IPS DF 19.7 (cell line): ENCODE measurements at regions not wholly inside any gene's neighbourhood (a gene's known extent, or its start where the extent isn't known, plus 50 kb on each side); places are given as distances from the start of the nearest gene placed in this dataset.
A peak's percentile ranks its signal among the peaks of the same experiment; 100 is the strongest.

Source experiments
- DNase-seq: peaks from one replicate; pipeline ENCODE4 v3.0.0-alpha.2; 2013; ENCODE audit warnings: low read depth, low spot score

DNA sequence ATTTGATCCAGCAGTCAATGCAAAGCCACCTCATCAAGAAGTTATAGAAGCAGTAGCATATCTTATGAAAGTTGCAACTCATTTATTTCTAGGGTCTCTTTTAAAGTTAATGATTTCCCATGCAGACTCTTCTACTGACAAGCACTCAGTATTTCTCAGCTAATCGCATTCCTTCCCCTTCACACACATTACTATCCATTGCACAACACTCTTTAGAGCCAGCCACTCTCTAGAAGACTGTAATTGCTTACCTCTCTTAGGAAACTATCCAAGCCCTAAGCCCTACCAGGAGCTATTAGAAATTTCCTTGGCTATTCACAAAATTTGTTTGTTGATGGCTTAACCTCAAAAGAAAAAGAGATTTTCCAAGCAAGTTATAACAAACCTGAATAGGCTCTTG, 106.0 kb downstream of the ADAMTS1 start:
- DNase-seq, result no peak

DNA sequence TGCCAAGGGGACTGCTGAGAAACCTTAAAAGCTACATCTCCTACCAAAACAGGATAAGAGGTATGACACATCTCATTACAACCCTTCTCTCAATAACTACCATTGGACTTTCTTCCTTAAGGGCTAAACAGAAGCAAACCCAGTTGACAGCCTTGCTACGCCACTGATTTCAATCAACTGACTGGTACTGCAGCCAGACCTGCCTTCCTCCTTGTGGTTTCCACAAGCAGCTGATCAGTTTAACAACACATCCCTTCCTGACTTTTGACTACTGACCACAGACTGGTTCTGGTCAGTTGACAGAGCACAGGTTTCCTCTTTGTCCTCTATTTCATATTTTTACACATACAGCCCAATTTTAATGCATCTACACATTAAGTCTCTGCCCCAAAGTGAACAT, 108.8 kb downstream of the ADAMTS1 start:
- DNase-seq, result no peak

DNA sequence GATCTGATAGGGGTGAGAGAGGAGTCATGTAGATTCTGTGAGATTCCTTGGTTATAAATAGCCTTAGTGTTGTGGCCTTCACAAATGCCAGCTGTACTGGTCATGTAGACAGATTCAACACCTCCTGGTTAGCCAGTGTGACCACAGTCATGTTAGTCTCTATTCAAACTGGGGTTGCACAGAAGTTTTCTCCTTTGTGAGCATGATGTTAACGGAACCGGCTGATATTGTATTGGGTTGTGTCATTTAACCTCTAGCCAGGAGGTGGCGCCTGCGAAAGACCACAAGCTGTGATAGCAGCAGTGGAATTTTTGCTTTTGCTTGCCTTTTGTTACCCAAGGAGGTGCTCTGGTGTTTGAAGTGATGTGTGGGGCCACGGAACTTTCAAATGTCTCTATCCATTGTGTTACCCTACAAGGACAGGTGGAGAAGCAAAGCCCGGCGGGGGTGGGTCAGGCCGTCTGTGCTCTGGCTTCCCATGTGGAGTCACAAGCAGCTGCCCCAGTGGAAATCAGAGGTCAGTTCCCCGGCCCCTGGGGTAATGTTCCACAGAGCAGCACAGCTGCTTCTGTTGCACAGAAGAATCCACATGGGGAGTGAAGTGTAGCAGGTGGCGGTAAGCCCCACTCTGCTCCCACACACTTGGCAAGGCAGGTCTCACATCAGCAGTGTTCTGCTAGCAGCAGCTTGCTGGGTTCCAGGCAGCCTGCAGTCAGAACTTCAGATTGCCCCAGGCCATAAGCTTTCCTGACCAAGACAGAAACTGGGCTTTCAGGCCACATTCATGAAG, 112.6 kb downstream of the ADAMTS1 start:
- peak; percentile 56 for DNase-seq

DNA sequence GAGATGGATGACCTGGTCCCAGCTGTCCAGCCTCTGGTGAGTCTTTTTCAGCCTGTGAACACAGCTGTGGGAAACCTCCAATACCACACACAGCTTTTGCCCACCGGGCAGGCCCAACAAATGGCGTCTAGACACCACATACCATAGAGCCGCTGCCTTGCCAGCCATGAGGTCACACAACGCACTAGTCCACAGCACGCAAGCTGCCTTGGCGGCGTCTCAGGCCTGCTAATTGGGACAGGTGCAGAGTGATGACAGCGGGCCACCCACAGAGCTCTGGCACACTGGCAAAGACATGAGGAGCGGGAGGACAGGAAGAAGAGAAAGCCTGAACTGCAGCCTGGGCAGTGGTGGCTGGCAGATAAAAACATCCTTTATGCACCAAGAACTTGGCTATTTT, 125.5 kb downstream of the ADAMTS1 start:
- DNase-seq, result no peak

DNA sequence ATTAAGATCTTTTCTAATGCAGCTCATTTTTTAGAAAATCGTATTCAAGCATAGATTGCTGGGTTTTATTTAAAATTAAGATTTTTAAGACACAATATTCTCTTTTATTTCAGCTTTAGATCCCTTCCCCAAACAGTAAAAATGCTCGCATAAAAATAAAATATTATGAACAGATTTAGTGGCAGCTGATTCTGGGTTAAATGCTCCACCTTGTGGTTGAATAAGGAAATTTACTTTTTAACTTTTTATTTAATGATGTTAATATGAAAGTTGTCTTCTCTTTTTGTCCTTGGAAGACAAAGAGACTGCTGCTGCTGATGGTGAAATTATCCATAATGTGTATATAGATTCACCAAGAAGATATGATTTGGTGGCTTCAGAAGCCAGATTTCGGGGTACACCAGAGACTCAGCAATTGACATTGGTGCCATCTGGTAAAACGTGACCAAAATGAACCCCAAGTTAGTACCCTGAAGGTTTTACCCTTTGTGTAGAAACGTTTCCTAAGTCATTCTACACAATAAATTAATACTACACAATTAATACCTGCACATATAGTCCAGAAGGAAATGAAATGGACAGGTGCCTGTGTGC, 128.0 kb downstream of the ADAMTS1 start:
- DNase-seq, result no peak

DNA sequence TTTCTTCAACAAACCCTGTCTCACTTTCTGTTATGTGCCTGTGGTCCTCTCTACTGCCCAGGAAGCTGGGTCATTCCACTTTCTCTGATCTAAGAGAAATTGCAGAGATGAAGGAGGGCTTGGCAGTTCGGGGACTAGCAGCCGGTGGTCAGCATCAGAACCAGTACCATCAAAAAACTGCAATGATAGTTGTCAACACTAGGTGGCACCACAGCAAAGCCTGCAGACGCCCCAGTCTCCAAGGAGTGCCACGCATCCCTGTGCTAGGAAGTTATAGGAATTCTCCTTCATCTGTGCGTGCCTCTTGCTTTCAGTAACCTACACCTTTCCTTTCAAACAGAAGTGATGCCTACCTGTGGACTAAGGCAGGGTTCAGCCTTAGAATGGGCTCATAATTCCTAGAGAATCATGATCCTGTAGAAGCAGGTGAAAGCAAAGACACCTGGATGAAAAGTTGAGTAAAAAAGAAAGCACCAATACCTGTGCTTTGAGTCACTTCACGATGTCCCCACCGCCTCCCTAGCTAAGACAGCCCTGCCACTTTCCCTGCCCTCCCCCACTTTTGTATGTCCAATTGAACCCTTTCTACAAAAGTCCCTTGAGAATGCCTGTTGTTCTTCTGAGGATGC, 129.2 kb downstream of the ADAMTS1 start:
- peak; percentile 47 for DNase-seq

DNA sequence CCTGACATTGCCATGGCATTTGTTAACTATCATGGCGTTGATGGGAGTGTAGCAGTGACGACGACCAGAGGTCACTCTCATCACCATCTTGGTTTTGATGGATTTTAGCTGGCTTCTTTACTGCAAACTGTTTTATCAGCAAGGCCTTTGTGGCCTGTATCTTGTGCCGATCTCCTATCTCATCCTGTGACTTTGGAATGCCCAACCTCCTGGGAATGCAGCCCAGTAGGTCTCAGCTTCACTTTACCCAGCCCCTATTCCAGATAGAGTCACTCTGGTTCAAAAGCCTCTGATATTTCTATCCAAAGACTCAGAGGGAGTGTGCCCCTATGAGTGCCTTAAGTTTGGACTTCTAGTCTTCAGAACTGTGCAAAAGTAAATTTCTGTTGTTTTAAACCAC, 130.1 kb downstream of the ADAMTS1 start:
- DNase-seq, result no peak

DNA sequence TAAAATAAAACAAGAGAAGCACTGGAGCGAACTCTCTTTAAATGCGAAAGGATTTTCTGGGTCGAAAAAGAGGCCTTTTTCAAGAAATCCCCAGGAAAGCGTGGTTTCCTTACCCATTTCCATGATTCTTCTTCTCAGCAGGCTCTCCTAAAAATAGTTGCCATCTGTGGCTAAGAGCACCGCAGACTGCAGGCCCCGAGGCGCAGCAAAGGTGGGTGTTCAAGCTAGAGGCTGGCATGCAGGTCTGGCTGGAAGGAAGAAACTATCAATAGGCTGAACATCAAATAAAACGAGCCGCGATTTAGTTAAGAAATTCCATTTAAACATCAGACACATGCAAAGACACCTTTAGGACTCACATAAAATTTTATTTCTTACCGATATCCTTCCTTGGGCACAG, 135.1 kb downstream of the ADAMTS1 start:
- DNase-seq, result no peak

DNA sequence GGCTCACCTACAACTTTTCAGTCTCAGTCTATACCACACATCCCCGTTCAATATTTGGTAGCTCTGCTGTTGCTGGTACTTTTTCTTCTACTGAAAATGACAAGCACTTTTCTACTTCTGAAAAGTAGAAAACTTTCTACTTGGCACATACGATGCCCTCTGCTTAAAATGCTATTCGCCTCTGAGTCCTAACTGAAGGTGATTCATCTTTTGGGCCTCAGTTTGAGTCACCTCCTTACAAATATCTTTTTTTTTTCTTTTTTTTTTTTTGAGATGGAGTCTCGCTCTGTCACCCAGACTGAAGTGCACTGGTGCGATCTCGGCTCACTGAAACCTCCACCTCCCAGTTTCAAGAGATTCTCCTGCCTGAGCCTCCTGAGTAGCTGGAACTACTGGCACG, 136.0 kb upstream of the CYYR1 start:
- DNase-seq, result no peak

DNA sequence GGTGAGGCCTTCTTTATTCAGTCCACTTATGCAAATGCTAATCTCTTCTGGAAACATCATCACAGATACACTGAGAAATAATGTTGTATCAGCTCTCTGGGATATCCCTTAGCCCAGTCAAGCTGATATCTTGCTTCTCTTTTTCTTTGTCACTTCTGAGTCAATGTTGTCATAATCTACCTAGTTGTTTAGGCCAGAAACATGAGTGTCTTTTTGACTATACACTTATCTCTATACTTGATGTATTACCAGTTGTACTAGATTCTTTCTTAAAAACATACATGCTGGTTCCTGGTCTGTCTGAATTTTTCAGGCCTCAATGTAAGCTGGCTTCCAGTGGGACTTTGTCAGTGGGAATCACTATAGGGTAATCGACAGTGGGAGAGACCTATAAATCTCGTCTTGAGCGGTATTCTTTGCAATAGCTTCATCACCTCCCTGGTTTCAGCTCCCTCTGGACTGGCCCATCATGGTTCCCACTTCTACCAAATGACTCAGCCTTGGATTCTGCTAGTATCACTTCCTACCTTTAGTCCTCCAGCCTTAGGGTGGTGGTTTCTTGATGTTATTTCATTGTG, 135.2 kb upstream of the CYYR1 start:
- DNase-seq, result no peak

DNA sequence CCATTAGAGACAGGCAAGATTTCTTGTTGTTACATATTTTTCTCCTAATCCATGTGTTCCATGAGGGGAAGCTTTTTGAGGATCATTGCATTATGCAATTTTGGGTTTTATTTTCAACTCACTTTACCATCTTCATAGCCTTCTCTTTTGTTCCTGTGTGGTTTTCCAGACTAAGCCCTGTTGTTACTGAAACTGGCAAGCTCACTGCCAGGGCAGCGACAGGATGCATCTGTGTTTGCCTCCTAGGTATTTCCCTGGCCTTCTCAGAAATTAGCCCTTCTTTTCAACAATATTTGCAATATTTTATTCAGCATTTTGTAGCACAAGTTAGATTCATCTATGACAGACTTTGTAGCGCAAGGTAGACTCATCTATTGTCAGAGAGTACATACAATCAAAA, 134.2 kb upstream of the CYYR1 start:
- DNase-seq, result no peak

DNA sequence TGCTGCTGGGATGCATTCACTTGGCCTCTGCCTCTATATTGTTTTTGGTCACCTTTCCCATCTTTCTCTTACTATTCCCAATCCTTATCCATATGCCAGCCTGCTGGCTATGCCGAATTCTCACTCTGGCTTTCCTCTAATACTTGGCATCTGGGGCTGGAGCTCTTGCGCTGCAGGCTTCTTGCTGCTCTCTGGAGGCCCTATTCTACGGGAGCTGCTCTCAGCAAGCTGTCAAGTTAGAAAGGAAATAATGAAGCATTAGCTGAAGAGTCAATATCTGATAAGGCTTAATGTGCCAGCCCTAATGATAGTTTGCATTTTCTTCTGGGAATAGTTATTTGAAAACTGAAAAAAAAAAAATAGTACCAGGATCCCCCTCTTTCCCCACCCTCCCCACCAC, 125.3 kb upstream of the CYYR1 start:
- DNase-seq, result no peak

DNA sequence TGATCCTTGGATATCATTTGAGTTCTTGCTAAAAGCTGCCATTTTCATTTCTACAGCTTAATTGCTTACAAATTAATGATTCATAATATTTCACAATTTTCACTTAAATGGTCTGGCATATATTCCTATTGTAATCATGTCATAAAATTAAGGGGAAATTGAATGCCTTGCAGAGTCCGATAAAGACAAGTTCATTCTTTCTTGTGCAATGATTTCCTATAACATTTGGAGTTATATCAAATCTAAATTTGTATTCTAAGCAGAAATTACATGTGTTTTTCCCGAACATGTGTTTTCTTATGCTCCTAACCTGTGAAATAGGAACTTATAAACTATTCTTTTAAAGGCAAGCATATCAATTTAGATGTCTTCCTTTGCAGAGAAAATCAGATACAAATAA, 118.3 kb upstream of the CYYR1 start:
- DNase-seq, result no peak

DNA sequence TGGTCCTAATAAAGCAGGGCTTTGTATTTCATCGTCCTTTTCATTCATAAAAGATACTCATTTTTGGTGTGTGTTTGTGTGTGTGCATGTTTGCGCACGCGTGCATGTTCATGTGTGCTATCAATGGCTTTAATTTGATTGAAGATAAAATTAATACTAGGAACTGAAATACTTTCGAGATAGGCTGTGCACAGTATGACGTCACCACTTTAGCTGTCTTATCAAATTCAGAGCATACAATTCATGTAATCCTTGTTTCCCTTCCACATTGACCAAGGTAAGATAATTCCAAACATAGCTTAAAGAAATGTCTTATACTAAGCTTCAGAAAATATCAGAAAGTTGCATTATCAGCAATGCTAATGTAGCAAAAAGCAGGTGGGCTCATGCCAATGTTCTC, 113.6 kb upstream of the CYYR1 start:
- no peak for DNase-seq

DNA sequence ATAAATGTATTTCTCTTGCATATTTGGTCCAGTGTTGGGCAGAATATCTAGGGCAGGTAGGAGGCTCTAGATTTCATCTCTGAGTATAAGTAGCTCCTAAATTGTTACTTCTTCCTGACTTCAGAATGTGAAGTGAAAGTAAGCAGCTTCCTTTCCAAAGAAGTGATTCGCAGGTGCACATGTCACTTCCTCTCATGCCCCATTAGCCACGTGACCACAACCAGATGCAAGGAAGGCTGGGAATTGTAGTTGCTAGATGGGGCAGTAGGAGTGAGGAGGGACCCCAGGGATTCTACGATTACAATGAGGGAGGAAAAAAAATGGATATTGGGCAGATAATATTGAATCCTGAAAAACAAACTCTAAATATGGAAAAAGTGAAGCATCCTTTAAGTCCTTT, 113.2 kb upstream of the CYYR1 start:
- peak; percentile 38 for DNase-seq

DNA sequence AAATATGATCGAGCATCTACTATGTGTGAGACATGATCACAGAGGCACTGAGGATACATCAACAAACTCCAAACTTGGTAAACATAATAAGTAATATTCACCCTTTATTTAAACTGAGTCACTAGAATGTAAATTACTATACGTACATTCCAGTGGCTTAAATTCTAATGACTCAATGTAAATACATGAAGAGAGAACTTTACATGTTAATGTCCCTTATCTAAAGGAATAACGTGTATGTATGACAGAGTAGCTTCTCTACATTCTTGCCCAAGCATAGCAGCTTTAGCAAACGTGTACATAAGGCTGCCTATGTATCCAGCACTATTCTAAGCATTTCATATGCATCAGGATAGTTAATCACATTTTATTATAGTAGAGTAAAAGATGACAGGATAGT, 111.8 kb upstream of the CYYR1 start:
- DNase-seq, result no peak

DNA sequence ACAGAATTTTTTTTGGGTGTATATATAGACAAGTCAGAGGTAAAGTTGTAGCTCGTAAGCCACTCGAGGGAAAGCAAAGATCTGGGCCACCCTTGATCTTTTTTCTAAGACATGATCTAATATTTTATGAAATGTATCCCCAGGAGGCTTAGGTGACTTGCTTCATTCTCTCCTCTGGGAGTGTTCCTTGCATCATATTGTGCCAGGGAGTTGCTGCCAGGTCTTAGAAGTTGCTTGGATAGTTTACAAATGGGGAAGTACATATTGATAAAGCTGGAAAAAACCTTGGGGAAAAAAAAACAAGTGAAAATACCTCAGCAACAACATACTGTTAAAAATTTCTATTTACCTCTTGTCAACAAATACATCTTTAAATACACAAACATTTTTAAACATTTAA, 110.9 kb upstream of the CYYR1 start:
- no peak for DNase-seq

DNA sequence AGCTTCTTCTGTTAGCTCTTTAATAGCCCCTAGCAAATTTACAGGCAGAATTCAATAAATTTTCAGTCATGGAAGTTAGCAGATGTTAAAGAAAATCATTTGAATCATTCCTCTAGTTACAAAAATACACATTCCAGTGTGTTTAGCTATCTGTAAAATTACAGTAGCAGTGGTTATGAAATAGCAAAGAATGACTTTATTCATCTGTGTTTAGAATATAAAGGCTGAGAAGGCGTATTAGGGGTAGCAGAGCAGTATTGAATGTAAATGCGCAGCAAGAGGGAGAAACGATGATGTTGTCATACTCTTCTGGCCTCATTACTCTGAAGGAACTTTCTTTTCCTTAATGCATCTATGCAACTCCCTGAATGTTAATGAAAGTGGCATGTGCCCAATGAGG, 106.2 kb upstream of the CYYR1 start:
- no peak for DNase-seq

DNA sequence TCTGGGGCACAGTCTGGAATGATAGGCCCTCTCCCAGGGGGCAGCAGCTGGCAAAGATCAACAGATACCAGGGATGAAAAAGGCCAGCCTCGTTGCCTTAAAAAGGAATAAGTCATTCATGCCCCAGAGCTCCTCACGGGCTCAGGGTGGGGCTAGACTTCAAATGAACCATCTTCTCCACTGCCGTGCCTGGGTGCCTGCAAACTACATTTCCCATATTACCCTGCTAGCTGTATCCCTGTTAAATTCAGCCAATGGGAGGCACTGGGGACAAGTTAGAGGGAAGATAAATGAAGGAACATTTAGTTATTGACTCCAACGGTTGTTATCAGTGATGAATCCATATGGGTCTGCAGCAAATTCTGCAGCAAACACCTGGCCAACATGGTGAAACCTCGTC, 101.2 kb upstream of the CYYR1 start:
- DNase-seq, result no peak

DNA sequence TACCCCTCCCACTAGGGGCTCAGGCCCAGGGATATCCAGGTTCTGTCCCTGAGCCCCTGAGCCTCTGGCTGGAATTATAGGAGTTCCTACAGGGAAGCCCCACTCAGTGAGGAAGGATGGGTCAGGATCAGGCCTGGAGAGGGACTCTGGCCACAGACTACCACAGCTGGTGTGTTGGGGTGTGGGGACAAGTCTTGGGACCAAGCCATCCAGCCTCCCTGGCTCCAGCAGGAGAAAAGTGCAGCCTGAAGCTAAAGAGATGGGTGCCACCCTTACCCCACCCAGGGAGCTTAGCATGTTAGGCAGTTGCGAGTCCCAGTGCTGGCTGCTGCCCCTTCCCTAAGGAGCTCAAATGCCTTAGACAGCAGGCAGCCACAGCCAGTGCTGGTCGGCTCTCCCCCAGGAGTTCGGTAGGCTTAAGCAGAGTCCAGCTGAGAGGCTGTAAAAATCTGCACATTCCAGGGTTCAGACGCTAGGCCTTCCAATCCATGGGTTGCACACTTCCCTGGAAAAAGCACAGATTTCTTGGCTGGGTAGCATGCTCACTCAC, 96.2 kb upstream of the CYYR1 start:
- DNase-seq, result no peak

DNA sequence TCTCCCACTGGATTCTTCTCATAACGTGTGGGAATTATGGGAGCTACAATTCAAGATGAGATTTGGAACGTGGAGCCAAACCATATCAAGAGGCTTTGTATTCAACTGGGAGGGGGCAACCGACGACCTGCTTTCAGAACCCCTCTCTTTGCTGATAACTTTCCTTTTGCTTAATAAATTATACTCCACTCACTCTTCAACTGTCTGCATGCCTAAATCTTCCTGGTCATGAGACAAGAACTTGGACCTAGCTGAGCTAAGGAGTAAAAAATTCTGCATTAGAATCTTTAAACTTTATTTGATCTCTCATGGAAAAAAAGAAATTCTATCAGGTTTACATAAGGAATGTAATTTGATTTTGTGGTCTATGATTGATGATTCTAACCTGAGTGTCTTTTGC, 86.7 kb upstream of the CYYR1 start:
- no peak for DNase-seq

DNA sequence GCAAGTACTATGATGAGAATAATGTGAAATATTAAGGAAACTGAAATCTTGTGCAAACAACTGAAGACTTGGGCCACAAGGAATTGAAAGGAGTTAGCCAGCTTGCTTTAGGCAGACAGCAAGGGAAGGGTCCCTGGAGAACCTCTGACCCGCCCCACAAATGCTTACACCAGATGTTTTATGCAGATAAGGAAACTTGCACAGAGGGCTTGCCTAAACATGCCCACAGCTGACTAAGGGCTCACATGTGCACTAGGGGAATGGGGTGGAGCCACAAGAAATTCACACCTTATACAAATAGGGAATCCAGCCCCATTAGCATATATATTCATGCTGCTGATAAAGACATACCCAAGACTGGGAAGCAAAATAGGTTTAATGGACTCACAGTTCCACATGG, 86.1 kb upstream of the CYYR1 start:
- DNase-seq, result no peak

DNA sequence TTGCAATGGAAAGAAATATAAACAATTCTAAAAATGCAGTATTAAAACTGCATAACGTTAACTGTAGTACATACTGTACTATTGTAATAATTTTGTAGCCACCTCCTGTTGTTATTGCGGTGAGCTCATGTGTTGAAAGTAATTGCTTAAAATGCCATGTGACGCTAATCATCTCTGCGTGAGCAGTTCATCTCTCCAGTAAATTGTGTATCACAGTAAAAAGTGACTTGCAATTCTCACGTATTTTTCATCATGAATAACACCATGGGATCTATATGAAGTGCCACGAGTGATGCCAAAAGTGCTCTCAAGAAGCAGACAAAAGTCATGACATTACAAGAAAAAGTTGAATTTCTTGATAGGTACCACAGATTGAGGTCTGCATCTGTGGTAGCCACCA, 82.4 kb upstream of the CYYR1 start:
- DNase-seq, result no peak
